HG03060 (cell line): ENCODE measurements at regions not wholly inside any gene's neighbourhood (a gene's known extent, or its start where the extent isn't known, plus 50 kb on each side); places are given as distances from the start of the nearest gene placed in this dataset.
"Not testable (repeated sequence)": the region's sequence is repeated elsewhere in the genome, so short reads cannot be mapped to it uniquely, and the experiment has no call there.

Experiments
- ATAC-seq: cut with Tn5 transposase; IDR thresholded peaks from one replicate; pipeline ENCODE4 v1.9.1; 2021; ENCODE audit warnings: low read depth, moderate number of reproducible peaks; ENCODE audit not compliant: unreplicated experiment

DNA sequence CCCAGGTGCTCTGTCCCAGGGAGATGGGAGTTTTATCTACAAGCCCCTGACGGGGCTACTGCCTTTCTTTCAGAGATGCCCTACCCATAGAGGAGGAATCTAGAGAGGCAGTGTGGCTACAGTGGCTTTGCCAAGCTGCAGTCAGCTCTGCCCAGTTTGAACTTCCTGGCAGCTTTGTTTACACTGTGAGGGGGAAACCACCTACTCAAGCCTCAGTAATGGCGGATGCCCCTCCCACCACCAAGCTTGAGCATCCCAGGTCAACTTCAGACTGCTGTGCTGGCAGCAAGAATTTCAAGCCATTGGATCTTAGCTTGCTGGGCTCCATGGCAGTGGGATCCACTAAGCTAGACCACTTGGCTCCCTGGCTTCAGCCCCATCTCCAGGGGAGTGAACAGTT, 53.1 kb upstream of the TMEM252 start:
- ATAC-seq = not testable (repeated sequence)

DNA sequence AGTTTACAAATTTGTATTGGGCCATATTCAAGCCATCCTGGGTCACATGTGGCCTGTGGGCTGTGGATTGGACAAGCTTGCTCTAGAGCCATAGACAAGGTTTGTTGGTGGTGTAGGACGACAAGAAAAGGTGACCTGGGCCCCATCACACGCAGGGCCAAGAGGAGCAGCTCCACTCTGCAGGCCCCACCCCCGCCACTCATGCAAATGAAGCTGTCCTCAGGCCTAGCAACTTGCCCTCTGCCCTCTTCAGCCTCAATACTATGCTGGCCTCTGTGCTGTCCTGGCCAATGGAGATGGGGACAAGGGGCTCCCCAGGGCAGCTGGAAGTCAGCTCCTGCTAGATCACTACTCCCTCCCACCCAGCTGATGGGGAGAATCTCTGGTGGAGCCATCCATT, 55.2 kb upstream of the TMEM252 start:
- no peak for ATAC-seq

DNA sequence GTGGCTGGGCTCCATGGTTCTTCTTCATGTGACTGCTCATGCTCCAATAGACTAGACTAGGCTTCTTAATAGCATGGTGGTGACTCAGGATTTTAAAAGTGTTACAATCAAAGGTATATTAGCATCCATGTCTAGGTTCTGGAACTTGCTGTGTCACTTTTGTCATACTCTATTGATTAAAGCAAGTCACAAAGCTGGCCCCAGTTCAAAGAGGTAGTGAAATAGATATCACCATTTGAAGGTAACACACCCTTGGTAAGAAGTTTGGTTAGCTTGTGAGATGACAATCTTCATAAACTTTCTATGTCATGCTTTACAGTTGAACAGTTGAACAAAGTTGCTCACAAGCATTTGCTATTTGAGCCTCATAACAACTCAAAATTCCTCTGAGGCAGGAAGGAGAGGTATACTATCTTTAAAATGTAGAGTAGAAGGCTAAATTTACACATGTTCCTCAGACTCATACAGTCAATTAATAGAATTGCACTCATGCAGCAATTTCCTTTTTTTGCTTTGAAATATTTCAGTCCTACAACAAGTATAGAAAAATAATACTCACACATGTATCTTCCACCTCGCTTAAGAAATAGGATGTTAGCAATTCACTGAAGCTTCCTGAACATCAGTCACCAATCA, 56.8 kb upstream of the TMEM252 start:
- ATAC-seq = no peak

DNA sequence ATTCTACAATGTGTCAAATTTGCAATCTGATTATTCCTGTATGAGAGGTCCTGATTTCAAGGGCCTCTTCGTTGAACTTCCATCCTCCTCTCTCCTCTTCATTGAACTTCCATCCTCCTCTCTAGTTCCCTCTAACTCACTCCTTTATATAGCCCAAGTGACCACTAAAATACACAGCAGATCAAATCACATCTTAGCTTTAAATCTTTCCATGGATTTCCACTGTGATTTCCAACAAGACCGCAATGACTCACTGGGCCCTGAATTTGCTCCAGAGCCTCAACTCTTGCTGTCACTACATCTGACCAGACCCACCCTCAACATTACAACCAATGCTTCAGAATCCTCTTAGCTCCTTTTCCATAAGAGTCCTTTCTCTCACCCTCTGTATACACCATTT, 59.1 kb upstream of the TMEM252 start:
- ATAC-seq = no peak

DNA sequence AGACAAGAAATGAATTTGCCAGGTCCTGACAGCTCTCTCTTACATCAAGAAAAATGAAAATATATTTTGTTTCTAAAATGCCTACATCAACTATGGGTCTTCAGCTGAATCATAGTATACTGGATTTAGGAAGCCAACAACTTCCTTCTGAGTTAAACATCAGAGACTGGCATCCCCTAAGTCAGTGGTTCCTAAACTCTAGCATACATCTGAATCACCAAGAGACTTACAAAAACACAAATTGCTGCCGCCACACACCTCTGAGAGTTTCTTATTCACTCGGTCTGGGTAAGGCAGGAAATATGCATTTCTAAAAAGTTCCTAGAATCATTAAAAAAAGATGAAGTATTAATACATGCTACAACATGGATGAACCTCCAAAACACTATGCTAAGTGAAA, 60.4 kb upstream of the TMEM252 start:
- ATAC-seq = no peak

DNA sequence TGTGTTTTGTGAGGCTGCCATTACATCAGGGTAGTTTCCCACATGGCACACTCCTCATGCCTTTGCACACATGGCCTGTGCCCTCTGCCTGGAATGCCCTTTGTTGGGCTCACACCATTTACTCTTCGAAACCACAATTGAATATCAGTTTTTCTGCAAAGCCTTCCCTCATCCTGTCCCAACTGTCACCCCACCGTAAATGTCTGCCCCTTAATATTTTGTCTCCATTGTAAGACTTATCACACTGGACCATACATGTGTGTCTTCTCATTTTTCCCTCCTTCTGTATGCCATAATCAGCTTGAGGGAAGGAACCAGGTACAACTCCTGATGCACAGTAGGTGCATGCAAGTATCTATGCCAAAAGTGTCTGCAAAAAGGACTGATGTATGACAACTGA, 62.7 kb upstream of the TMEM252 start:
- ATAC-seq = no peak

DNA sequence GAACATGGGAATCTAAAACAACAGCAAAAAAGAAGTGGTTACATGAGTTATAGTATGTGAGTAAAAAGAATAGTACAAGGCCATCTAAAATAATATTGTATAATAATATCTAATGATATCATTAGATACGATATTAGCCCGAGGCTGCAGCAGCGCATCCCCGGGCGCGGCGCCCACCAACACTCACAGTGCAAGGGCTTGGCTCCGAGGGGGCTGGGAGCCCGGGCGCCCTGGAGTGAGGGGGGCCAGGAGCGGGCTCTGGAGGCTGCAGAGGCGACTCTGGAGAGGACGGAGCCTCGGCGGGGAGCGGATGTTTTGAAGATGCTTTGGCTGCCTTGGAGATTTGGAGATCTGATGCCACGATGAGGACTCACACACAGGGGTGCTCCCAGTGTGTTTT, 68.1 kb upstream of the TMEM252 start:
- no peak for ATAC-seq

DNA sequence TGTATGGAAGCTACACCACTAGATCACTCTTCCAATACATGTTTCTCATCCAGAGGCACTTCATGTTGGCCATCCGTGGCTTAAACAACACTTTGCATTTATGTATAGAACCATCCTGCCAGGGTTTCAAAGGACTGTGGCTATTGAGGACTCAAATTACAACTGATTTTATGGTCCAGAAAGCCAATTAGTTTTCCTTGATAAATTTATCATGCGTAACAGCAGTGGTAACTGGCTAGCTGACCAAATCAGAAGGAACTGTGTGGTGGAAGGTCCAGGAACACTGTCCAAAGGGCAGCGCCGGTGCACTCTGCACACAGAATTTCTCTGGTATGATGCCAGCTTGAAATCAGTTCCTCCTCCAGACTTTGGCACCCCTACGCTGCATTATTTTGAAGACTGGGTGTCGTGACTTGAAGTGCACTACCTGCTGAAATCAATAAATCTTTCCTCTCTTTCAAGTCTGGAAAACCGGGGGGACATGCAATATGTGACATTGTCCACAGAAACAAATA, 69.3 kb upstream of the TMEM252 start:
- no peak for ATAC-seq

DNA sequence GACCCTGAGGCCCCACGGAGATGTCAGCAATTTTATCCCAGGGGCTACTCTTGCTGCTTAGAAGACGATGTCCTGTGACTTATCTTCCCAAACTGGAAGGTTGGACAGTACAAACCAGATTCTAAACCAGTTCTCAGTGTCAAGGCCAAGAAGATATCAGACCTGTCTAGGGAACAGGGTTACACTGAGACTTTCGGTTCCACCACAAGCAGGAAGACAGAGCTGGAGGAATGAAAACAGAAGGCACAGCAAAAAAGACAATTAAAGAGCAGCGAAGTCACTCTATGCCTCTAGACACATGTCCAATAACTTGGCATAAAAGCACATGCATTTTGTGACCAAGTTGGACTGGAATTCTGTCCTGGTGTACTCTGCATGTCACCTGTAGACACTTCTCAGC, 73.4 kb upstream of the TMEM252 start:
- ATAC-seq = no peak

DNA sequence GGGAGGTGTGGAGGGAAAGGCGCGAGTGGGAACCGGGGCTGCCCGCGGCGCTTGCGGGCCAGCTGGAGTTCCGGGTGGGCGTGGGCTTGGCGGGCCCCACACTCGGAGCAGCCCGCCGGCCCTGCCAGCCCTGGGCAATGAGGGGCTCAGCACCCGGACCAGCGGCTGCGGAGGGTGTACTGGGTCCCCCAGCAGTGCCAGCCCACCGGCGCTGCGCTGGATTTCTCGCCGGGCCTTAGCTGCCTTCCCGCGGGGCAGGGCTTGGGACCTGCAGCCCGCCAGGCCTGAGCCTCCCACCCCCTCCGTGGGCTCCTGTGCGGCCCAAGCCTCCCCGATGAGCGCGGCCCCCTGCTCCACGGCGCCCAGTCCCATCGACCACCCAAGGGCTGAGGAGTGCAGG, 76.3 kb upstream of the TMEM252 start:
- not testable (repeated sequence) for ATAC-seq

DNA sequence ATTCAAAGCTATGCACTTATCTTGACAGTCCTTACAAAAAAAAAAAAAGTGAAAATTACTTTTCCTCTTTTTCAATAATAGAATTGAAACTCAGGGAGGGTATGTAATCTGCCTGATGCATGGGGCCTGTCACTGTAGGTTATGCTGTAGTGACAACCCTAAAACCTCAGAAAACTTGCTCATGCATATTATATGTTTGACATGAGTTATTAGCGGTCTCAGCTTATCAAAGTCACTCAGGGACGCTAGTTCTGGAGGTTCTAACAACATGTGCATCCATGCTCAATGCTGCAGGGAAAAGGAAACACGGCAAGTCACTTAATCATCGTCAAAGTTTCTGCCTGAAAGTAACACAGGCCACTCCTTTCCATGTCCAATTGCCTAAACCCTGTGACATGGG, 78.4 kb upstream of the TMEM252 start:
- ATAC-seq = no peak

DNA sequence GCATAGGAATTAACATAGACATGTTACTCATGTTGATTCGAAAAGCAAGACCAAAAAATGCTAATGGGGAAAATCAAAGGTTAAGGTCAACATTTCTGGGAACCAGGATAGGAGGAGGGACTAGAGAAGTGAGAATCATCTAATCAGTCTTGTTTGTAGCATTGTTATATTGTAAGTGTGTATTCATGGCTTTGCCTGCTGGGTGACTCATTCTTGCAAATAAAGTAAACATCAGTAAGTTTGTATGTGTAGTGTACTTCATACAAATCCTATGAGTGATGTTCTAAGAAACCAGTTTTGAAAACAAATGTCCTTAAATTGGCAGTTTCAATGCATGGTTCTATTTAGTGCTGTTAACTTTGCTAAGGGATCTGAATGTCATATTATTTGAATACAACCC, 79.0 kb upstream of the TMEM252 start:
- ATAC-seq = no peak

DNA sequence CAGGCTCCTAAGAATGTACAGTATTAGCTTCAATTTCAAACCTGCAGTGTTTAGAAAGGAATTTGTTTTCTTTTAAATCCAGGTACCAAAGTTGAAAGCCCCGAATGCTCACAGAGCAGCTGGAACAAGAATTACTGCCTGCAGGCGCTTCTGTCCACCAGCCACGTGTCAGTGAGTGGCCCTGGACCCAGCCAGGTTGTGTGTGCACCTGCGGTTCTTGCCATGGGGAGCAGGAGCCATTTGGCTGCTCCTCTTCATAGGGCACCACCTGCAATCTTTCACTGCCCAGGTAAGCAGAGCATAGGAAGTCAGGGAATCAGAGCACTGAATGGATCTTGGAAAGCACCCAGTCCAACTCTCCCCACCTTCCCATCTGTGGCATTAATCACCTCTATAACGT, 79.5 kb upstream of the PIP5K1B start:
- no peak for ATAC-seq

DNA sequence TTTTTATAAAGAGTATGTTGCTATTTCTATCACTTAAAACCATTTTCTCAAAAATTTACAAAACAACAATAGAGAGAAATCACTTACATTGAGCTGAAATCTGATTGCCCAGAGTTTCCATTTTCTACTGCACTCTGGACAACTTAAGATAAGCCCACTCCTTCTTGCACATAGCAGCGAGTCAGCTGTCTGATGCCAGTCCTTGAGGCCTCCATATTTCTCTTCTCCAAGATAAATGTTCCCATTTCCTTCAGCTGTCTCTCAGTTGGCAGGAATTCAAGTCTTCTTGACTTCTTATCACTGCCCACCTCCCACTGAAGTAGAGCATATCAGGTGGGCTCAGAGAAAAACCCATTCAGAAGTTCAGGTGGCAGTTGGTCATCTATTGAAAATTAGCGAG, 78.5 kb upstream of the PIP5K1B start:
- no peak for ATAC-seq

DNA sequence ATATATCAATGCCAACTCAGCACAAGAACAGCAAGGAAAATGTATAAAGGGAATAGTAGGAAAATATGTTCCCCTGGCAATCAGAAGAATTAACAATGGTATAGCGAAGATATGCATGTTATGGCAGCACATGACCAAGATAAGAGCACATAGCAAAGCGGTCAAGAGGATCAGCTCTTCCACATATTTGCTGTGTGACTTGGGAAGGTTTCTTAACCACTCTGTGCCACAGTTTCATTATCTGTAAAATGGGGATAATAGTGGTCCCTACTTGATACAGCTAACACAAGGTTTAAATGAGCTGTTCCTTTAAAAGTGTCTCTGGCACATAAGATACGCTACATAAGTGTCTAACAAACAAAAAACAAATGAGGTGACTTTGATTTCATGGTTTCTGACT, 77.9 kb upstream of the PIP5K1B start:
- no peak for ATAC-seq

DNA sequence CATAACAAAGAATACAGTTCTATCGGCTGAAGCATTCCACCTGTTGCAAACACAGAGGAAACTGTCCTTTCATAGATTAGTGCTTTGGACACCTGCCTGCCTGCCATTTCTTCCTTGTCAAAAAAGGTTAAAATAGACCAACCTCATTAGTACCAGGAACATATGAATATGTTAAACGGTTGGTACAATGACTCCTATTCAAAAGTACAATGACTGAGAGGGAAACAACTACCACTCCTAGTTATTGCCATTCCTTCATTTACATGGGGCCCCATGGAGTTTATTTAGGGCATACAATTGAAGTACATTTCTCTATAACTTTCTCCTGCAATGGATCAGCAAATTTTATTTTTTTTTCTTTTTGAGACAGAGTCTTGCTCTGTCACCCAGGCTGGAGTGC, 77.4 kb upstream of the PIP5K1B start:
- no peak for ATAC-seq

DNA sequence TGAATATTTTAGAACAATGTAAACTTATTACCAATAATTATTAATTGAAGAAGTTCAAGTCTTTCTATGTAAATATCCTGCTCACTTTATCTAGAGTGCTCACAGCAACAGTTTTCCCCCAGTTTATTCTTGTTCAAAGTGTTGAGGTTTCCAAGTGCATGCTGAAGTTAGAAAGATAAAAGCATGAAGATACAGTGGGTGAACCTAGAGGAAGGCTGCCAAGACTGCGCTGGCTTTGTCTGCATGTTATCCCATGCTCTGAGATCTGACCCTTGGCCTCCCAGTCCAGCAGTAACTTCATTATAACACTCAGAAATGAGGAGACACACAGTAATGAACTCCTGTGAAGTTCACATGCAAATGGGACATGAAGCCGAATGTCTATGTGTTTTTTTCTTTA, 76.0 kb upstream of the PIP5K1B start:
- no peak for ATAC-seq

DNA sequence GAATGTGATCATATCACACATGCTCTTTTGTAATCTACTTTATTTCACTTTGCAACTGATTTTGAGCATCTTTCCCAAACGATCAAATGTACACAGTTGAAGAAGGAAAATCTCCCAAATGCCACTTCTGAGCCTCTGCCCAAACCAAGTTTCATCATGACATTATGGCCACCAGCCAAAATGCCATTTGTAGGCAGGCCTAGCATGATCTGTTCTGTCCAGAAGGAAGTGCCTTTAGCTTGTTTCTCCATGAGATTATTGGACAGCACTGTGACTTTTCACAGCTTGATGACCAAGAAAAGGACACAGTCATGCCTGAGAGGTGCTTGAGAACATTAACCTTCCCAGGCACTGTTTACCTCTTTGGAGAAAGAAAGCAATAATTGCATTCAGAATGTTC, 73.2 kb upstream of the PIP5K1B start:
- ATAC-seq = no peak

DNA sequence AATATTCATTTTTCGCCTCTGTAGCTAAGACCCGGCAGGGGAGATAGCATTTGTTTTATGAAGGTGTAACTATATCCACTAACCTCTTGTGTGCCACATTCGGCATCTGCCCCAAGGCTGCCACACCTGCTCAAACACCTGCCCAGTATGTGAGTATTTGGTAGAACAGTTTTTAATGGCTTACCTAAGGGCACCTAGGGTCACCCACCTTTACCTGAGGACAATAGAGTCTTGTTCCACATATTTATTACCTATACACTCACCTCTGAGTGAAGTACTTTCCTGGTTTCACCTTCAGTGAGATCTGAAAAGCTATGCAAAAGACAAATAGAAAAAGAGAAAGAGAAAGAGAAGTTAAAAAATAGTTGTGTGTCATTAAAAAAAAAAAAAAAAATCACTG, 68.0 kb upstream of the PIP5K1B start:
- no peak for ATAC-seq

DNA sequence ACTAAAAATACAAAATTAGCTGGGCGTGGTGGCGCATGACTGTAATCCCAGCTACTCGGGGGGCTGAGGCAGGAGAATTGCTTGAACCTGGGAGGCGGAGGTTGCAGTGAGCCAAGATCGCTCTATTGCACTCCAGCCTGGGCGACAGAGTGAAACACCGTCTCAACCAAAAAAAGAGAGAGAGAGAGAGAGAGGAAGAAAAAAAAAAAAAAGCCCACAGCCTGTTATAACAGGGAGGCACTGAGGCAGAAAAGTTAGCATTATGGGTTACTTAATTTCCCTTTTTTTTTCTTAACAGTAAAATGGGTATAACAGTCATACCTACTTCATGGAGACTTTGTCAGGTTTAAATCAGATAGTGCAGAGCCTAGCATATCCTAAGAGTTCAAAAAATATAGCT, 65.8 kb upstream of the PIP5K1B start:
- ATAC-seq = not testable (repeated sequence)

DNA sequence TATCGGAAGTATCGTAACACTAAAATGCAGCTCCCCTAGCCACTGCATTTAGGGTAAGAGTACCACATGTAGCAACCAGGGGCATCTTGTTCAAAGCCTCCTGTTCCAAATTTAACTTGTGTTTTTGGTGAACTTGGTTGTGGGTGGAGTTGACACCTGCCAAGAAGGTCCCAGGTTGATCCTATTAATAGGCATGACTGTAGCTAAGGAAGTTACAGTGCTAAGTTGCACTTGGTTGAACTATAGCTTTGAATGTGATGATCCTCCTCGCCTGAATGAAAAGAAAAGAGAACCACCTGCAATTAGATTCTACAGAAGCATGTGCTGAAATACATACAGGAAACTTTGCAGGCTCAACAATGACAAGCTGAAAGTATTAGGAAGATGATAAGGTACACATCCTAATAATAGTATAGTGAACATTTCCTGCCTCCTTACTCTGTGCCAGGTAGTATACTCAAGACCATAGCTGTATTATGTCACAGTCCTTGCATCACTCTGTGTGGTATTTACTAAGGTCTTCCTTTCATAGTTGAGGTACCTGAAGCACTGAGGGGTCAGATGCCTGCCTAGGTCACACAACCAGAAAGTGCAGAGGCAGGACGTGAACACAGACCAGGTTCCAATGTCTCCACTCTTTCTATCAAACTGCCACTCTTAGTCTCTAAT, 64.5 kb upstream of the PIP5K1B start:
- peak; percentile 25 for ATAC-seq
